HG03095 (cell line): ENCODE measurements at regions not wholly inside any gene's neighbourhood (a gene's known extent, or its start where the extent isn't known, plus 50 kb on each side); places are given as distances from the start of the nearest gene placed in this dataset.

ENCODE experiments used
- ATAC-seq: cut with Tn5 transposase; IDR thresholded peaks from one replicate; pipeline ENCODE4 v1.9.1; 2021; ENCODE audit warnings: moderate library complexity; ENCODE audit not compliant: unreplicated experiment

DNA sequence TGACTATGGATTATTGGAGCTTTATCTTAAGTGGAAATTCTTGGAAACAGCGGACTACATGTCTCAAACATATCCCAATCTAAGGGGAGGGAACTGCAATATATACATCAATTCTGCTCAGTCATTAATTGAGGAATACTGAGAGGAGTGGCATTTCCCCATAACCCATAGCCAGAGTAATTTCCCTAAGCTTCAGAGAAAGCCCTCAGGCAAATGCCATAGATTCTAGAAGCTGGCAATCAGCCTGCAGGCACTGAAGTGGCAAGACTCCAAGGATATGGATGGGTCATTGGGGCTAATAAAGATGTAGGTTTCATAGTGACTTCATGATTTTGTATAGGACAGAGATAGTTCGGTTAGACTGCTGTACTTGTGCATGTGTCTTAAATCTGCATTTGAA lies 1960.5 kb upstream of the PIK3C3 start:
- no peak for ATAC-seq

DNA sequence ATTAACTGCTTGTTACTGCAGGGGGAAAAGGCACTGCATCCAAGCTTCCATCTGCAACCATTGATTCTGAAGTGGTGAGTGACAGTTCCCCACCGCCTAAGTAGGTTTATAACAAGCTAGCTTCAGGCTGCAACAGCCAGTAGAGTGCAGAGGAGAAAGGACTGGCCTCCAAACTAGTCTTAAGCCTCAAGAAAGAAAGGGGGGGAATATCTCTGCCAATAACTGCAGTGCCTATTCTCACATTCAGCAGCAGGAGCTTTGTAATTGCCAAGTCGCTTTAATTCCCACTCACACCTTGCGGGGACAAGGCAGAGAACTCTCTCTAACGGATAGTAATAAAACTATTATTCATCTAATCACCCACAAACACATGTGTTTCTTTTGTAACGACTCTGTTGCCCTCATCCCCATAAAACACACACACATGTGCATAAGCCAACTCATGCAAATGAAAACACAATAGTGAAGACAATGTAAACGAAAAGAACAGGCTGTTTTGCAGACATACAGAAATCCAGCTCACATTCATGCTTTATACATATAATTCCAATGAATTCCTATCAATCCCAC lies 1963.3 kb upstream of the PIK3C3 start:
- no peak for ATAC-seq

DNA sequence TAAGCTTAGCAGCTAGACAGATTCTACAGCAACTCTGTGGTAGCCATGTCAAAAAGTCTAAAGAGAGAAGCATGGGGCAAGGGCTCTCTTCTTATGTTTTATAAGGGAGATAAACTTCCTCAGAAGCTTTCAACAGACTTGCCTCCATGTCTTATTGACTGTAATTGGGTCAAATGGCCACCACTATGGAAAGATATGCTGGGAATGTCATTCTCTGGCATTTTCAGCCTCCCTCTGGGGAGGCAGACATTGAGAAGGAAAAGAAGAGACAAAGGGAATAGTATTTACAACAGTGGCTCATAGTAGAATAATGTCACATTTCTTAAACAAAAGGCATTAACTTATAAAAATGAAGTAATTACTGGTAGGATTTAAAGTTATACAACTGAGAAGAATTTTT lies 1964.5 kb upstream of the PIK3C3 start:
- no peak for ATAC-seq

DNA sequence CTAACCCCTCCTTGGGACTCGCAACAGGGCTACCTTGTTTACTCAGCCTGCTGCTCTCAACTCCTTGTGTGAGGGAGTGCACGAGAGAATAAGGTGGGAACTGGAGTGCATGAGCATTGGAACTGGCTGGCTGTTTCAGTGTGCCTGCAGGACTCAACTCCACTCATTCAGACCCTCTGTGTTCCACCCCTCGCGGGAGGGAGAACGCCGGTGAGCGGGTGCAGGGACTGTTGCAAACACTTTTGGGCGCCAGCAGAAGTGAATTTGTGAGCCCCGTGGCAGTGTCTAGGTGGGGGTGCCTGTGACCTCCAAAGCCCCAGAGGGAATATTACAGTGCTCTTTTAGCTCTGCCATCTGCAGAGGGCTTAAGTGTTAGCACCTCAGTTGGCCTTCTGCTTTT lies 1978.3 kb upstream of the PIK3C3 start:
- no peak for ATAC-seq

DNA sequence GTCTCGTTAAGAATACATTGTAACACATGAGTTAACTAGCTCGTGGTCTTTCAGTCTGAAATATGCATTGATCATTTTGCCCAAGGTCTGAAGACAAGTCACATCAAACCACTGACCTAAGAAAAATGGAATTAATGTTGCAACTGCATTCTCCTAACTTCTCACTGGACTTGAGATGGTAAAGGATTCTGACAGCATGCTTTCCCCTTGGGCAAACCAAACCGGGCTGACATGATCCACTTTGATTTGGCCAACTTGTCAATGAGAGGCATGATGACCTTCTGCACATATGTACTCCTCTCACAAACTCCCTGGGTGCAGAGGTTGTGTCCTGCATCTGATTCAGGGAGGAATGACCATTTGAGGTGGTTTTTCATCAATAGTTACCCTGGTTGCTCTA lies 1982.5 kb upstream of the PIK3C3 start:
- ATAC-seq = no peak

DNA sequence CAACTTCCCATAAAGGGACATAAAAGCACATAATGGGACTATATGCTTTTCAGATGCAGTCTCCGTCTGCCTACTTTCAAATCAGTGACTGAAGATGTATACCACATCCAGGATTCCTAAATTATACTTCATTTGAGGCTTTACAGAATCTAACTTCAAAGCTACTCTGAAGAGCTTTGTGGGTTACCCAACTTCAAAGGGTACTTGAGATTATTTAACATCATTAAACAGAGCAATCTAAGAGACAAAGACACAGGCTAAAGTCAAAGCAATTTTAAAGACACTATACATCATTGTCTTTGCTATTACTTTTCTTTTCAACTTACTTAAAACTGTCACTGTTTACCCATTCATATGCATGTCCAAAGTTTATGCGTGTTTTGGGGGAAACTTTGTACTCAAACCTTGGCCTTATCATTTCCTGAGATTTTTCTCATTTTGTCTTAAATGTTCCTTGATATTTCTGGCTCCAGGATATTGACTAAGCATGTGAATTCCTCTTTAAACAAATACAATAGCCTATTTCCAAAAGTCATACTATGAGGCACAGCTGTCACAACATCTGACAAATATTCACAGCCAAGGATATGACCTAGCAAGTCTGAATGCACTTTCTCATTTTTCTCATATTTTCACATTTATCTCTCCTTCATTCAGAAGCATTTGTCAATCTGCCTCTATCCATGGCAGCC lies 1985.1 kb upstream of the PIK3C3 start:
- no peak for ATAC-seq

DNA sequence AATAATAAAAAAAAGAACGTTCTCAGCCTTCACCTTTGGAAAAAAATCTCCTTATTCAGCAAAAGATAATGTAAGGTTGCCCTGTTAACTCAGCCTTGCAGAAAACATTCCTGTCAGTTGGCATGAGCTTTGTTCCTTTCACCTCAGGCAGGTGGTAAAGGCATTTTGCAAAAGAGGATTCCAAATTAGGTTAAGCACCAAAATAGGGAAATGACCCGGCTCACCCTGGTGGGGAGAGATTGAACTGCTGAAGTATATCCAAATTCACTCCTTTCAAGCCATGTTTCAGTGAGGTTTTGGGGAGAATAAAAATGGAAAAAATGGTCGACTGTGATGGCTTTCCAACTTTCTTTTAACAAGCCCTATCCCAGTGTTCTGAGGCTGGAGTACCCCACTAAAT lies 1988.8 kb upstream of the PIK3C3 start:
- ATAC-seq = no peak

DNA sequence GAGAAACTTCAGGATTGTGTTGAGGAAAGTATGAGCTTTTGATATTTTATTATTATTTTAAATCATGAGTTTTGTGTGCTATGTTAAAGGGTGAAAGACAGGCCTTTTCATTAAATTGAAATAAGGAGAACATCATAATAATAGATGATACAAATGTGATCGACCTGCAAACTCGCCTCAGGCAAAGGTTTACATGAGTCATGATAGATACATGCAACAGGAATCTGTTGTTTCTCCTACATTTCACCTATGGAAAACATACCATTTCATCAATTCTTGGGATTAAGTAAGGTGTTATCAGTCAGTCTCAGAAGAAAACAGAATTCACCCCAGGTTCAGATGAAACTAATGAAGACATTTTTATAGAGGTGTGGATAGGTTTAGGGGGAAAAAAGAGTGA lies 1992.5 kb upstream of the PIK3C3 start:
- ATAC-seq = no peak

DNA sequence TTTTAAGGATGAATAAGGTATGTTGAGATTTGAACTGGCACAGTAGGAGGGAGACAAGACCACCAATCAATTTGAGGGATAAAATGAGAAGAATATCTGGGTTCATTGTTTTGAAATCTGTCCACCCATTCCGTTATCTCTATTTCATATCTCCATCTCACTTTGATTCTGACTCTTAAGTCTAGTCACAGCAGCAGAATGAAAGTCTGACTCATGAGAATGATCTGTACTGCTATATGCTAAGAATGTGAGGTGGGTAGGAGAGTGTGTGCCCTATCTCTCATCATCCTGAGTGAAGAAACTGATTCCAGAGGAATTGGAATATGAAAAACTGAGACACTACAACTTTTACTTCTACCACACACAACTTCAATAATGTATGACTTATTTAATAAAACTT lies 1994.5 kb upstream of the PIK3C3 start:
- ATAC-seq = no peak

DNA sequence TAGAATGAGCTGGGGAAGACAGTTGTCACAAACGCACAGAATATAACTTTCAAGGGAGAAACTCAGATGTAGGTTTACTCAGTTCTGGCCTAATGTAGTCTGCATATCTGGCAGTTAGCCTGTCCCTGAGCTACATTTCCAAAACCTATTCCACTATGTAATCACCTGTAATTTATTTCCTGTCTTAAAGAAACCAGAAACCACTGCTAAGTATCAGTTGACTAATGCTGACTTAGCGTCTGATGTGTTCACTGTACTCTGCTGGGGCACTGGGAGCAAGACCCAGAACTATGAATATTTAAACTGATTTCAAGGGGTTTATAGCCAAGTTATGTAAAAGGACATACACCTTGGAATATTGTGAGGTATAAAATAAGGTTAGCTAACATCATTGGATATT lies 1995.2 kb upstream of the PIK3C3 start:
- no peak for ATAC-seq

DNA sequence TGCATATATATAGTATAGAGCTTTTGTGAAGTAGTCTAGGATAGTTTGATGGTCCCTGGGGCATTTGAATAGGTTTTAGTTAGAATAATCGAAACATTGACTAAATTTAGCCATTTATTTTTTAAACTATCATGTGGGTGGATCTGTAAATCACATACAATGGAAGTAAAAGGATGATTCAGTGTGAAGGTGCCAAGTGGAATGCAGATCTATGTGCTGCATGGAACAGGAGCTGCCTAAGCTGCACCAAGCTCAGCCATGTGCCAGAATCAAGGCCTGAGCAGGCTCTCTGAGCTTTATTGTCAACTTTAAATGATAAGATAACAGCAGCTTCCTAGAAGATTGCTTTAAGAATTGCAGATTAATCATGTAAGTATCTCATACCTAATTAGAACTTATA lies 1996.2 kb upstream of the PIK3C3 start:
- ATAC-seq = no peak

DNA sequence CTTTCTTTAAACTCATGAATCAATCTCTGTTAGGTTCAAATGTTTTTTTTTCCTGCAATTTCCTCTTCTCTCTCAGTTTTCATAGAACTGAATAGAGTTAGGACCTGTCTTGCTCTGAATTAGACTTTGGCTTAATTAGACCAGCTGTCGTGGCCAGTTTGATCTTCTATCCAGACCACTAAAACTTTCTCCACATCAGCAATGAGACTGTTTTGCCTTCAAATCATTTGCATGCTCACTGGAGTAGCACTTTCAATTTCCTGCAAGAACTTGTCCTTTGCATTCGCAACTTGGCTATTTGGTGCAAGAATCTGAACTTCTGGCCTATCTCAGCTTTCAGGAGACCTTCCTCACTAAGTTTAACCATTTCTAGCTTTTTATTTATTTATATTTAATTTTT lies 2002.2 kb upstream of the PIK3C3 start:
- ATAC-seq = no peak

DNA sequence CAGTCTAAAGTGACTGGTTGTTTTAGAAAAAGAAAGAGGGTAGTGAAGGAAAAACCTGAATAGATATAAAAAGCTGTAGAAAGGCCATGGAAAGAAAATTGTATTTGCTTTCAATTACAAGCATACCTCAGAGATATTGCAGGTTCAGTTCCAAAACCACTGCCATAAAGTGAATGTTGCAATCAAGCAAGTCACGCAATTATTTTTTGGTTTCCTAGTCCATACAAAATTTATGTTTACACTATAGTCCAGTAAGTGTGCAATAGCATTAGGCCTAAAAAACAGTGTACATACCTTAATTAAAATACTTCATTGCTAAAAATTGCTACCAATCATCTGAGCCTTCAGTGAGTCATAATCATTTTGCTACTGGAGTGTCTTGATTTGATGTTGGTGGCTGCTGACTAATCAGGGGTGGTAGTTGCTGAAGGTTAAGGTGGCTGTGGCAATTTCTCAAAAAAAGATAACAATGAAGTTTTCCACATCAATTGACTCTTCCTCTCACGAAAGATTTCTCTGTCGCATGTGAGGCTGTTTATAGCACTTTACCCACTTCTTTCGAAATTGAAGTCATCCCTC lies 2003.8 kb upstream of the PIK3C3 start:
- no peak for ATAC-seq

DNA sequence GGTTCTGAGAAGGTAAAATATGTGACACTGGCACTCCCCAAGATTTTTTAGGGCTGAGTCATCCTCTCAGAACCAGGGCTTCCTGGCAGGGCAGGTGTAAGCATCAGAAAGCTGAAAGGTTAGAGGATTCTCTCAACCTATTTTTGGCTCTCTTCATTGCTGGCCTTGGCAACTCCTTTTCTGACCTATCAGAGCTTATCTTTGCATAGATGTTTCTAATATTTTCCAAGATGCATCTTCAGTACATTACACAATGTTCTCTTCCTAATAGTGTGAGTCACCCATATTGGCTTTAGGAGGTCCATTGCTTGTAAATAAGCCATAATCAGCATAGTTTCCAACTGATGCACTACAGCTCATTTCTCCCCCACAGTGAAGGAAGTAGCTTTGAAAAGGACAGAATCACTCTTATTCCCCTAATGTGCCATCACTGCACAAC lies 2008.4 kb upstream of the PIK3C3 start:
- no peak for ATAC-seq

DNA sequence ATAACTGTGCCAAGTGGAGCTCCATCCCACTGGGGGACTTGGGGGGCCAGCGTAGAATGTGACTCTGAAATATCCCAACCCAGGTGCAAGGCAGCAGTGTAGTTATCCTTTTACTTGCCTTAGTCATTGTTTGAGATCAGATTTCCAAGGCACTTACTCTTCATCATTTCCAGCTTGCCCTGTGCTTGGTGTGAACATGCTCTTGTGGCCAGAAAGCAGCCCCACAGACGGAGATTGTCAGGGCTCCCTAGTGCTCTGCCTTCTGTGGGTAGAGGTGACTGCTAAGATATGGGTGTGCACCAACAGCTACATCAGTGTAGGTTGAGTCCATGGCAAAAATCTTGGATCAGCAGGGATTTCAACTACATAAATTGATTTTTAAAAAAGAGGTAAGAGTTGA lies 2010.0 kb upstream of the PIK3C3 start:
- ATAC-seq = no peak

DNA sequence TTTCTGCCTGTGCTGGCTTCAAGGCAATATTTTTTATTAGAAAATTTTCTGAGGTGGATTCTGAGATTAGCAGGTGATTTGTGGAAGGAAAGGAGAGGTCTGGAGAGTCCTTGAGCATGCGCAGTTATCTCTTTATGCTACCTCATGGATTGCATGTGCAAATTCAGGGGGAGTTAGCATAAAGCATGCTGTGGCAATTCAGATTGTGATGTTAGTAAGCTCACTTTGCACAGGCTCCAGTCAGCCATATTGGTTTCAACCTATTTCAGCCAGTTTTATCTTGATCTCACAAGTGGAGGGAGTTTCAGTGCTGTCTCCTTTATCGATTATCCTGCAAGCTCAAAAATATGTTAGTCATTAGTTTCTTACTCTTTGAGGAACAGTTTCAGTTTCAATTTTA lies 2012.3 kb upstream of the PIK3C3 start:
- ATAC-seq = no peak

DNA sequence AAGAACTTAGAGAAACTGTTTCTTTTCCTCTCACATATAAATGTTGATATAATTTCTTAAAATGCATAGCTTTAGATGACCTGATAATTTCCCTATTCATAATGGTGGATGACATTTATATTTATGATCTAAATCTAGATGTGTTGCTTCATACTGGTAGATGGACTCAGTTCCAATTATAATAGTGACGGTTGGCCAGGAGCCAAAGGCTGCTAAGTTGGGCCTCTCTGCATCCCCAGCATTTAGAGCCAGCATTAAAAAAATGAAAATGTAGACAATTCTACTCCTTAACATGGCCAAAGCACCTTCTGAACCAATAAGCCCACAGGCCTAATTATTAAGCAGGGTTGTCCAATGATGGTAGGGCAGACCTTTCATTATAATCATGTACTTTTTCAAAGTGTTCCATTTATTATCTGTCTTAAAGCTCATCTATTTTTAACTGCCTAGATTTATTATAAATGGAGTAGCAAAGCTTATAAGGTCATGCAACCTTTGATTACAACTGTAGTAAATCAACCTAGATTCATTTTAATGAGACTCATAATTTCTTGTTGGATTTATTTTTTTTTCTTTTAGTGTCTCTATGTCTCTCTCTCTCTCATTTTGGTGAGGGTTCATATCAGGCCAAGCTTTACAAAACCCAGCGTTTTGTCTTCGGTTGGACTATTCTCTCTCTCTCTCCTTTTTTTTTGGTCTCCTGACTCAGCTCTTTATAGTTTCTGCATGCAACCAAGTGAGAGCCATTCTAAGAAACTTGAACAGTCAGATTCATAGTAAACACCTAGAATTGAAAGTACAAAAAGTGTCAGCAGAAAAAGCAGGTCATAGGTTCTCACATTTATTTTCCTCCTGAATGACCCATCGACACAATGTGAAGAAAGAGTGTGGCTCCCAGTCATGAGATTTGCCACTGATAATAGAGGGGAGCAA lies 2016.1 kb upstream of the PIK3C3 start:
- no peak for ATAC-seq

DNA sequence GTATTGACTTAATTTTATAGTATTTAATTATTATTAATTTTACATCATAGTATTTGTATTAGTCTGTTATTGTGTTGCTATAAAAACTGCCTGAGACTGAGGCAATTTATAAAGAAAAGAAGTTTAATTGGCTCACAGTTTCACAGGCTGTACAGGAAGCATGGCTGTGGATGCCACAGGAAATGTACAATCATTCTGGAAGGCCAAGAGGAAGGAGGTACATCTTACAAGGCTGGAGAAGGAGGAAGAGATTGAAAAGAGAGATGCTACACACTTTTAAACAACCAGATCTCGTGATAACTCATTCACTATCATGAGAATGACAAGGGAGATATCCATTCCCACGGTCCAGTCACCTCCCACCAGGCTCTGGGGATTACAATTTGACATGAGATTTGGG lies 2019.4 kb upstream of the PIK3C3 start:
- no peak for ATAC-seq

DNA sequence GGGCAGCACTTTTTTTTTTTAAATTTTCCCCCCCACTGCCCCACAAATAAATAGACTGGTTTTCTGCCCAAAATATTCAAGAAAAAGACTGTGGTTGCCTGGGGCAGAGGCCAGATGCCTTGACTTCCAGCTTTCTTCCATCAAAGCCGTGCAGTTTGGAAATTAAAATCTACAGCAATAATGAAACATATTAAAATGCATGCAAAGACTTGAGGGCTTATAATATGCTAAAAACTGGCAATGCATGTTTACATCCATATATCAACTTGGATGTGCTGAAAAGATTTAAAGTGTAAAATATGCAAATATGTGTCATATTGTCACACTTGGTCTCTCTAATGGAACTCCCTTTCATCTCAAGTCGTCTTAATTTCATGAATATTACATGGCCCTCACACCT lies 2036.2 kb upstream of the PIK3C3 start:
- ATAC-seq = no peak

DNA sequence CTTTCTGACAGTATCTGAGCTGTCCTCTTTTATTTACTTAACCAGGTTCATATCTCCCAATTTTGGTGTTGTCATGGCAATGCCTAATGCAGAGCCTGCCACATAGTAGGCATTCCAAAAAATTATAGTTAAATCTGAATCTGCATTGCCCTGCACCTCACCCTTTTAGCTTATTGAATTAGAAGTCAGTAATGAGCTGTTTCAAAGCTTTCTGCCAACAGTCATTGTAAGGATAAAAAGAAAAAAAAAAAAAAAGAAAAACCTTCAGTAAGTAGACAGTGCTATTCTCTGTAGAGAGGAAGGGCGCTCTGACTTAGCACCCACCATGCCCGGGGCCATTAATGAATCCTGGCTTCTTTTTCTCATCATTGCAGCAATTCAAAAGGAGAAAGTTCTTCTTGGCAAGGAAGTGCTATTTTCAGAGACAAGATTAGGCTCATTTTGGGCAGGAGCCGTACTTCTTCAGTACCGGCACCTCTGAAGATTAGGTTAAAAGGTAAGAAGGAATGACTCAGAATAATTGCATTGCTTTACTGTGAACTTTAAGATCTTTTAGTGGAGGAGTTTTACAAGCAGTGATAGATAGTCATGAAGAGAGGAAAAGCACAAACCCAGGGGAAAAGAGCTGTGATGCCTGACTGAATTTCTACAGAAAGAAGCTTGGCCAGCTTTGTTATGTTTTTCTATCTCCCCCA lies 2041.2 kb upstream of the PIK3C3 start:
- no peak for ATAC-seq

DNA sequence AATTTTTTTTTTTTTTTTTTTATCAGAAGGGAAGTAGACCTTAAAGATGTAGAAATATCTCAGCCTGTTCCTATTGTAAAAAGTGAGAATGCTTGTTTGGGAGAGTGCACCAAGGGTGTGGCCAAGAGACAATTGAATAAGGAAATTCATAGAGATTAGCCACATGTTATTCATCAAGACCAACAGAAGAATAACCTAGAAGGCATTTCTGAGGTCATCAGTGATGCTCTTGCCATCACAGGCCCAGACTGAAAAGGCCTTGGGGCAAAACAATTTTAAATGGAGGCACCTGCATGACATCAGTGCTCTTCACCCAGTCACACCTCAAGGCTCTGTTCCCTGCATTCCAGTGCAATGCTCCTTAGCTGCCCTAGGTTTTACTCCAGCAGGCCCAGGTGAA lies 2043.3 kb upstream of the PIK3C3 start:
- ATAC-seq = no peak
